Uterus (tissue), 3 donors: ENCODE measurements at regions not wholly inside any gene's neighbourhood (a gene's known extent, or its start where the extent isn't known, plus 50 kb on each side); places are given as distances from the start of the nearest gene placed in this dataset.

Experiments used
- DNase-seq, 2 donors: peaks; one replicate each; pipeline ENCODE4 v3.0.0-alpha.2; 2019 to 2020
- H3K27ac ChIP-seq, 2 donors: fragments of 200-600 bp; sonication (generic); 1 replicate in 1 of 2; 2 replicates in 1 of 2; pipeline ENCODE4 v1.5.1; 2016 to 2018
- H3K27me3 ChIP-seq, 2 donors: fragments of 200-600 bp; sonication (generic); one replicate each; pipeline ENCODE4 v1.5.1; 2018 to 2019; ENCODE audit warnings: control low read depth in 1 of 2
- H3K36me3 ChIP-seq, 2 donors: fragments of 200-600 bp; sonication (generic); one replicate each; pipeline ENCODE4 v1.5.1; 2019; ENCODE audit warnings: control low read depth in 1 of 2
- H3K4me1 ChIP-seq, 2 donors: fragments of 200-600 bp; sonication (generic); one replicate each; pipeline ENCODE4 v1.5.1; 2018 to 2019; ENCODE audit warnings: control low read depth in 1 of 2
- H3K4me3 ChIP-seq, 2 donors: fragments of 200-600 bp; sonication (generic); 1 replicate in 1 of 2; 2 replicates in 1 of 2; pipeline ENCODE4 v1.5.1; 2018 to 2019; ENCODE audit warnings: mild to moderate bottlenecking in 1 of 2
- H3K9me3 ChIP-seq, 2 donors: fragments of 200-600 bp; sonication (generic); one replicate each; pipeline ENCODE4 v1.5.1; 2019; ENCODE audit warnings: control low read depth in 1 of 2
- POLR2A ChIP-seq, 2 donors: fragments of 450-650 bp; IDR thresholded peaks; one replicate each; pipeline ENCODE4 v1.6.1; 2016; ENCODE audit warnings: antibody characterized with exemption in 2 of 2, mild to moderate bottlenecking in 1 of 2, moderate library complexity in 1 of 2
- intact Hi-C: fragments of 100-400 bp; cut with DNase I; formaldehyde crosslinking; loops from one replicate; pipeline ENCODE4 v1.15.1; 2023; ENCODE audit warnings: low total_unique reads
- TF ChIP-seq, protein P1 (sequence below), 4 experiments: fragments of 200-600 bp in 2 of 4; fragments of 450-650 bp in 2 of 4; sonication (generic) in 2 of 4; IDR thresholded peaks; one replicate each; pipeline ENCODE4 v1.5.1; 2016 to 2019; ENCODE audit warnings: antibody characterized with exemption in 4 of 4, mild to moderate bottlenecking in 2 of 4, moderate library complexity in 1 of 4
- donor health status: DM: yes; HTN: yes; CAD: no.

DNA sequence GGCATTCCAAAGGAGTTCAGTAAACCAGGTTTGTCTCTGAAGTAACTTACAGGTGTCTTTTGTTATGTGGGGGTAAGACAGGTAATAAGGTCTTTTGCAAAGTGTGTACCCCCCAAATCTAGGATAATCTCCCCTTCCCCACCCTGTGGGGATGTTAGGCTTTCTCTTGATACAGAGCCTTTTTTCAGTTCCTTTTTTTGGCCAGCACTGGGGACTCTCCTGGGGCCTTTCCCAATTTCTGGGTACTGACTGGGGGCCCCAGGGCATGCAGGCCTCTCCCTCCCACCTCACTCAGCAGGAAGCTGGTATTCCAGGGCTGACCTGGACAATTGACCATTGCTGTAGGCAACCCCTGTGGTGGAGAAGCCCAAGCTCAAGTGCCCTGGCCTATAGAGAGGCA is 84.3 kb upstream of the IRX6 start:
- intact Hi-C loops, result no loop called here
- no peak for DNase-seq
- no peaks in the 10 kb centered on the region for H3K36me3 ChIP-seq
- no peaks in the 10 kb centered on the region for H3K9me3 ChIP-seq
- no peak overlapping the region for H3K27ac ChIP-seq
- no peak for TF ChIP-seq POLR2A (IDR thresholded peaks at IDR 0.05)
- TF ChIP-seq, protein P1, sequence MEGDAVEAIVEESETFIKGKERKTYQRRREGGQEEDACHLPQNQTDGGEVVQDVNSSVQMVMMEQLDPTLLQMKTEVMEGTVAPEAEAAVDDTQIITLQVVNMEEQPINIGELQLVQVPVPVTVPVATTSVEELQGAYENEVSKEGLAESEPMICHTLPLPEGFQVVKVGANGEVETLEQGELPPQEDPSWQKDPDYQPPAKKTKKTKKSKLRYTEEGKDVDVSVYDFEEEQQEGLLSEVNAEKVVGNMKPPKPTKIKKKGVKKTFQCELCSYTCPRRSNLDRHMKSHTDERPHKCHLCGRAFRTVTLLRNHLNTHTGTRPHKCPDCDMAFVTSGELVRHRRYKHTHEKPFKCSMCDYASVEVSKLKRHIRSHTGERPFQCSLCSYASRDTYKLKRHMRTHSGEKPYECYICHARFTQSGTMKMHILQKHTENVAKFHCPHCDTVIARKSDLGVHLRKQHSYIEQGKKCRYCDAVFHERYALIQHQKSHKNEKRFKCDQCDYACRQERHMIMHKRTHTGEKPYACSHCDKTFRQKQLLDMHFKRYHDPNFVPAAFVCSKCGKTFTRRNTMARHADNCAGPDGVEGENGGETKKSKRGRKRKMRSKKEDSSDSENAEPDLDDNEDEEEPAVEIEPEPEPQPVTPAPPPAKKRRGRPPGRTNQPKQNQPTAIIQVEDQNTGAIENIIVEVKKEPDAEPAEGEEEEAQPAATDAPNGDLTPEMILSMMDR (IDR thresholded peaks at IDR 0.05), result no peak
- H3K4me3 ChIP-seq, result no peak overlapping the region
- no peaks in the 10 kb centered on the region for H3K27me3 ChIP-seq
- no peaks in the 10 kb centered on the region for H3K4me1 ChIP-seq

DNA sequence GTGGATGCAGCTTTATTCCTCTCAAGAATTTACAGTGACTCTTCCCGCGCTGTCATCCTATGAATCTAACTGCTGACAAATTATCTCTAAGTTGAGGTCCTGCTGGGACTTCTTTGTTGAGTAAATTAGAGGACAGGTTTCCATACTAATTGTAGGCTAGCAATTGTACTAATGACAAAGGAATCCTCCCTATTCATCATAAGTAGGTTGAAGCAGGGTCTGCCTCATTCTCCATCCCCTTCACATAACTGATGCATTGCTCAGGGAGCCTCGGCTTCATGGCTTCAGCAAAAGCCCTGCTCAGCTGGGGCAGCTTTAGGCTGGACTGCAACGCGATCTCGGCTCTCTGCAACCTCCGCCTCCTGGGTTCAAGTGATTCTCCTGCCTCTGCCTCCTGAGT is 83.1 kb upstream of the IRX6 start:
- no peak for DNase-seq
- no peak for TF ChIP-seq POLR2A (IDR thresholded peaks at IDR 0.05)
- TF ChIP-seq, protein P1 (IDR thresholded peaks at IDR 0.05), result no peak
- Histone ChIP-seq H3K4me1 (no peaks in the 10 kb centered on the region), H3K4me3 (no peak overlapping the region), H3K9me3 (no peaks in the 10 kb centered on the region), H3K36me3 (no peaks in the 10 kb centered on the region), H3K27me3 (no peaks in the 10 kb centered on the region), H3K27ac (no peak overlapping the region)
- intact Hi-C loops, result no loop called here

DNA sequence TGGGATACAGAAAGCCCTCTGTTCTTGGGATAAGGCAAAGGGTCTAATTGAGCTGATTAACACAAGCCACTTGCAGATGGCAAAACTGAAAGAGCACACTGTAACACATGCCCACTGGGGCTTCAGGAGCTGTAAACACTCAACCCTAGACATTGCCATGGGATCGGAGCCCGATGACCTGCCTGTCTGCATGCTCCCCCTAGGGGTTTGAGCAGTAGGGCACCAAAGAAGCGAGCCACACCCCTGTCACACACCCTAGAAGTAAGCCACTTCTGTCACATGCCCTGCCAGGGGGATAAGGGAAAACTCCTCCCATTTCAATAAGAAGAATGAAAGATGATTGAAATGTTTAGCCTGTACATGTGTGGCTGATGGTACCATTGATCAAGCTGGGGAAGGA is 81.3 kb upstream of the IRX6 start:
- intact Hi-C loops, result no loop called here
- TF ChIP-seq, protein P1 (IDR thresholded peaks at IDR 0.05), result no peak
- TF ChIP-seq POLR2A (IDR thresholded peaks at IDR 0.05), result no peak
- no peaks in the 10 kb centered on the region for H3K9me3 ChIP-seq
- H3K27me3 ChIP-seq, result no peaks in the 10 kb centered on the region
- H3K4me1 ChIP-seq, result no peaks in the 10 kb centered on the region
- no peak overlapping the region for H3K4me3 ChIP-seq
- no peak for DNase-seq
- H3K36me3 ChIP-seq, result no peaks in the 10 kb centered on the region
- no peak overlapping the region for H3K27ac ChIP-seq

DNA sequence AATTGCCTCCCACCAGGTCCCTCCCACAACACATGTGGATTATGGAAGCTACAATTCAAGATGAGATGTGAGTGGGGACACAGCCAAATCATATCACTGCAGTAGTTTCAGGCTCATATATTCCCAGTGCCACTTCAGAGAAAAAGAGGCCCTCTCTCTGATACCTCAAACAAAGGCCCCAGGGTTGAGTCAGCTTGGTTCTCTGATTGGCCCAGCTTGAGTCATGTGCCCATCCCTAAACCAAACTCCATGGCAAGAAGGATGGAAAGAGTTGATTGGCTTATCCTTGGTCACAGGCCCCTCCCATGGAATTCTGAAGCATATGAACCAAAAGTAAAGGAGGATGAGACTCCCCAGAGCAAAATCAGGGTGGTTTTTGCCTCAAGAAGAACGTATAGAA is 75.9 kb upstream of the IRX6 start:
- TF ChIP-seq, protein P1 (IDR thresholded peaks at IDR 0.05), result no peak
- TF ChIP-seq POLR2A (IDR thresholded peaks at IDR 0.05), result no peak
- Histone ChIP-seq H3K27me3 (no peaks in the 10 kb centered on the region), H3K9me3 (no peaks in the 10 kb centered on the region), H3K4me1 (no peaks in the 10 kb centered on the region), H3K27ac (no peak overlapping the region), H3K36me3 (no peaks in the 10 kb centered on the region), H3K4me3 (no peak overlapping the region)
- no peak for DNase-seq
- intact Hi-C loops, result no loop called here

DNA sequence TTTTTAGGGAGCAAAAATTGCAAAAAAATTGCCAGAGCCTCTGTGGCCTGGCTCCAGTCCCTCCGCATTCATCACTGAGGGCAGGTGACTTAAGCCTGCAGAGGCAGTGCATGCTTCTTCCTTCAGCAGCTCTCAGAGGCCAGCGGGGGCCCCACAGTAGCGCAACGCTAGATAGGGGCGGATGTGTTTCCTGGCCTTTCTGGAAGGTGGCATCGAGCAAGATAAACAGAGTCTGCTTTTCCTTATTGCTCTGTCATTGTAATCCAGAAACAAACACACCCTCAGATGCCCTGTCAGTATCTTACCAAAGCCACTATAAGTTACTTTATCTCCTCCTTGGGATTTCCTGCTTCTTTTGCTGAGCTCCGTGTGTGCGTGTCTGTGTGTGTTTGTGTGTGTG is 75.5 kb upstream of the IRX6 start:
- DNase-seq, result no peak

More for the DNA sequence above, 75.5 kb upstream of the IRX6 start:
- Histone ChIP-seq H3K36me3 (no peaks in the 10 kb centered on the region), H3K27me3 (no peaks in the 10 kb centered on the region), H3K9me3 (no peaks in the 10 kb centered on the region), H3K27ac (no peak overlapping the region), H3K4me1 (no peaks in the 10 kb centered on the region), H3K4me3 (no peak overlapping the region)
- intact Hi-C loops, result no loop called here
- TF ChIP-seq POLR2A (IDR thresholded peaks at IDR 0.05), result no peak
- TF ChIP-seq, protein P1 (IDR thresholded peaks at IDR 0.05), result no peak
